PC-3 (cell line): ENCODE measurements at regions not wholly inside any gene's neighbourhood (a gene's known extent, or its start where the extent isn't known, plus 50 kb on each side); places are given as distances from the start of the nearest gene placed in this dataset.

Experiments
- ATAC-seq: fragments of 200-7000 bp; cut with Tn5 transposase; 2 replicates; pipeline ENCODE4 v1.9.1; 2020; ENCODE audit warnings: mild to moderate bottlenecking, moderate library complexity
- BruUV-seq: library from RNA; stranded (reverse); fragments of 400-500 nt; replicated peaks from 2 replicates; lab custom pipeline; 2021; lab: Mats Ljungman, UMichigan
- CTCF ChIA-PET: fragments of 300-600 bp; sonication (Branson Sonifier 250); formaldehyde crosslinking; loops from one replicate; lab custom pipeline; 2022; ENCODE audit warnings: antibody characterized with exemption; lab: Charles Lee
- POLR2A ChIA-PET: fragments of 300-600 bp; sonication (Branson Sonifier 250); formaldehyde crosslinking; loops from one replicate; lab custom pipeline; 2022; ENCODE audit warnings: antibody characterized with exemption; ENCODE audit not compliant: unreplicated experiment; lab: Charles Lee
- DNase-seq: peaks from one replicate; pipeline ENCODE4 v3.0.0-alpha.2; 2015
- H2AFZ ChIP-seq: fragments of 300-600 bp; sonication (generic); 2 replicates; pipeline ENCODE4 v1.6.0; 2016; ENCODE audit warnings: antibody characterized with exemption, low read length
- H3F3A ChIP-seq: fragments of 300-600 bp; sonication (generic); one replicate; pipeline ENCODE4 v1.6.0; 2017; ENCODE audit warnings: antibody characterized with exemption, low read length, control low read depth, mild to moderate bottlenecking; ENCODE audit not compliant: unreplicated experiment
- H3K27ac ChIP-seq: fragments of 300-600 bp; sonication (generic); 2 replicates; pipeline ENCODE4 v1.5.1; 2016; ENCODE audit warnings: mild to moderate bottlenecking, low read length
- H3K27me3 ChIP-seq: fragments of 300-600 bp; sonication (generic); 2 replicates; pipeline ENCODE4 v1.6.1; 2016; ENCODE audit warnings: low read length, mixed read lengths
- H3K36me3 ChIP-seq: fragments of 300-600 bp; sonication (generic); 2 replicates; pipeline ENCODE4 v1.6.1; 2016; ENCODE audit warnings: low read depth, mixed run types, low read length, mixed read lengths
- H3K4me1 ChIP-seq: fragments of 300-600 bp; sonication (generic); 2 replicates; pipeline ENCODE4 v1.5.1; 2016; ENCODE audit warnings: low read length; ENCODE audit not compliant: insufficient read depth
- H3K4me2 ChIP-seq: fragments of 300-600 bp; sonication (generic); 2 replicates; pipeline ENCODE4 v1.6.0; 2016; ENCODE audit warnings: low read length
- H3K4me3 ChIP-seq: fragments of 300-600 bp; sonication (generic); 2 replicates; pipeline ENCODE4 v1.5.1; 2016; ENCODE audit warnings: mild to moderate bottlenecking, low read length, mixed read lengths
- H3K79me2 ChIP-seq: fragments of 300-600 bp; sonication (generic); 2 replicates; pipeline ENCODE4 v1.6.1; 2017; ENCODE audit warnings: low read length, mixed read lengths
- H3K9ac ChIP-seq: fragments of 300-600 bp; sonication (generic); 2 replicates; pipeline ENCODE4 v1.6.0; 2016; ENCODE audit warnings: mild to moderate bottlenecking, low read length
- H3K9me2 ChIP-seq: fragments of 300-600 bp; sonication (generic); replicated peaks from 2 replicates; pipeline ENCODE4 v1.6.1; 2016; ENCODE audit warnings: mixed run types, low read length, mixed read lengths
- H3K9me3 ChIP-seq: fragments of 300-600 bp; sonication (generic); 2 replicates; pipeline ENCODE4 v1.6.1; 2016; ENCODE audit warnings: low read length, mixed read lengths
- H4K20me1 ChIP-seq: fragments of 300-600 bp; sonication (generic); 2 replicates; pipeline ENCODE4 v1.6.1; 2016; ENCODE audit warnings: low read length, mixed read lengths
- EZH2 ChIP-seq: fragments of 300-600 bp; sonication (generic); IDR thresholded peaks from one replicate; pipeline ENCODE4 v1.6.1; 2017; ENCODE audit warnings: antibody characterized with exemption, mild to moderate bottlenecking, low read length; ENCODE audit not compliant: unreplicated experiment
- EZH2phosphoT487 ChIP-seq: fragments of 300-600 bp; sonication (generic); IDR thresholded peaks from 2 replicates; pipeline ENCODE4 v1.6.1; 2018; ENCODE audit warnings: mild to moderate bottlenecking, antibody characterized with exemption, low read length, borderline replicate concordance
- intact Hi-C: fragments of 100-400 bp; cut with micrococcal nuclease; formaldehyde crosslinking; loops from 2 replicates; pipeline ENCODE4 v1.9.0; 2023
- TF ChIP-seq, protein P1 (sequence below): fragments of 300-600 bp; sonication (generic); conservative IDR thresholded peaks from 2 replicates; pipeline ENCODE4 v1.5.1; 2017; ENCODE audit warnings: antibody characterized with exemption, low read depth, mild to moderate bottlenecking, low read length

DNA sequence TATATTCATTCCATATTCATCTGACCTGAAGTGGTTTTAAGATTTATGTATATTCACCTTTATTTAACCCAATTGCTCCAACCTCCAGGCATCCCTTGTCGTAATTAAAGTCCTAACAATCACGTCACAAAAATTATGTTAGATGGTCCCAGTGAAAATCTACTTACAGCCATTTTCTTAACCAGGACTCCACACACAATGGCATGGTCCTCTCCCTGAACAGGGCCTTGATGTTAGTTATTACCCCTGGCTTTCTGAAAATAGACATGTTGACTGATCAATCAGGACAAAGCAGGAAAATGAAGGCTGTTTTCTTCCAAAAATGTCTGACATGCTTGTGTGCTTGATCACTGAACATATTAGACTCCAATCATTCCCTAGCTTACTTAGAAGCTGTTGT is 542.7 kb upstream of the SLITRK5 start:
- Histone ChIP-seq H2AFZ (no peak overlapping the region), H3K9ac (no peak overlapping the region), H3K4me2 (no peak overlapping the region), H3K79me2 (no peaks in the 10 kb centered on the region), H3F3A (no peaks in the 10 kb centered on the region), H3K36me3 (no peaks in the 10 kb centered on the region), H3K9me2 (no peaks in the 10 kb centered on the region), H3K27ac (no peak overlapping the region), H3K27me3 (no peaks in the 10 kb centered on the region), H3K4me3 (no peak overlapping the region), H3K4me1 (peaks cover 14% of the 10 kb centered on the region), H3K9me3 (no peaks in the 10 kb centered on the region), H4K20me1 (no peaks in the 10 kb centered on the region)
- POLR2A ChIA-PET = no interaction called here
- no TSS peak for BruUV-seq
- DNase-seq (no peak), ATAC-seq (no peak)
- CTCF ChIA-PET = no interaction called here
- intact Hi-C loops = no loop called here
- no peak for TF ChIP-seq EZH2
- TF ChIP-seq, protein P1, sequence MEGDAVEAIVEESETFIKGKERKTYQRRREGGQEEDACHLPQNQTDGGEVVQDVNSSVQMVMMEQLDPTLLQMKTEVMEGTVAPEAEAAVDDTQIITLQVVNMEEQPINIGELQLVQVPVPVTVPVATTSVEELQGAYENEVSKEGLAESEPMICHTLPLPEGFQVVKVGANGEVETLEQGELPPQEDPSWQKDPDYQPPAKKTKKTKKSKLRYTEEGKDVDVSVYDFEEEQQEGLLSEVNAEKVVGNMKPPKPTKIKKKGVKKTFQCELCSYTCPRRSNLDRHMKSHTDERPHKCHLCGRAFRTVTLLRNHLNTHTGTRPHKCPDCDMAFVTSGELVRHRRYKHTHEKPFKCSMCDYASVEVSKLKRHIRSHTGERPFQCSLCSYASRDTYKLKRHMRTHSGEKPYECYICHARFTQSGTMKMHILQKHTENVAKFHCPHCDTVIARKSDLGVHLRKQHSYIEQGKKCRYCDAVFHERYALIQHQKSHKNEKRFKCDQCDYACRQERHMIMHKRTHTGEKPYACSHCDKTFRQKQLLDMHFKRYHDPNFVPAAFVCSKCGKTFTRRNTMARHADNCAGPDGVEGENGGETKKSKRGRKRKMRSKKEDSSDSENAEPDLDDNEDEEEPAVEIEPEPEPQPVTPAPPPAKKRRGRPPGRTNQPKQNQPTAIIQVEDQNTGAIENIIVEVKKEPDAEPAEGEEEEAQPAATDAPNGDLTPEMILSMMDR = no peak
- no peak for TF ChIP-seq EZH2phosphoT487

- Histone ChIP-seq H3K9ac (no peak overlapping the region), H3K9me2 (no peaks in the 10 kb centered on the region), H4K20me1 (no peaks in the 10 kb centered on the region), H3K9me3 (no peaks in the 10 kb centered on the region), H2AFZ (no peak overlapping the region), H3K27me3 (no peaks in the 10 kb centered on the region), H3K4me1 (peaks cover 4% of the 10 kb centered on the region), H3F3A (no peaks in the 10 kb centered on the region), H3K4me2 (no peak overlapping the region), H3K36me3 (no peaks in the 10 kb centered on the region), H3K79me2 (no peaks in the 10 kb centered on the region), H3K4me3 (no peak overlapping the region), H3K27ac (no peak overlapping the region)
- CTCF ChIA-PET = no interaction called here
- DNase-seq (peak; percentile 23), ATAC-seq (peak; percentile 46; the same call in 1 of the 2 replicates)
- POLR2A ChIA-PET = no interaction called here
- intact Hi-C loops = no loop called here
- no peak for TF ChIP-seq EZH2phosphoT487
- TF ChIP-seq, protein P1 = no peak
- TF ChIP-seq EZH2 = no peak
- BruUV-seq = no TSS peak
Observed at GRCh38 chr13:87129602-87130300, 541.4 kb upstream of the SLITRK5 start.

DNA sequence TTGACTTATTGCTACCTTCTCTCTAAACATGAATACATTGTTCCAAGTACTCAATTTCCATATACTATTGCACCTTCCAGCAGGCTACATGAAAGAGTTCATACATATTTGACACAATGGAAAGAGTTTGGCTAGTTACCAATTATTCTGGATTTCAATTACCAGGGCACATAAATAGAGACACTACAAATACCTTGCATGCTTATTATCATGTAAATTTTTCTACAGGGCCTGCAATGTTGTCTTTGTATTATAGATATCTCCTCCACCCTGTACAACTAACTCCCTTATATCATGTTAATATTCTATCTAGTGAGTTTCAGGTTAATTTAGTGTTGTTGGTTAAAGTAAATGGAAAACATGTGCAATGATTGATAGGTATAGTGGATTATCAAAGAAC is 540.7 kb upstream of the SLITRK5 start:
- CTCF ChIA-PET = no interaction called here

More for the DNA sequence above, 540.7 kb upstream of the SLITRK5 start:
- Histone ChIP-seq H3K9ac (no peak overlapping the region), H3K4me3 (no peak overlapping the region), H3K36me3 (no peaks in the 10 kb centered on the region), H2AFZ (no peak overlapping the region), H4K20me1 (no peaks in the 10 kb centered on the region), H3K79me2 (no peaks in the 10 kb centered on the region), H3F3A (no peaks in the 10 kb centered on the region), H3K4me1 (no peaks in the 10 kb centered on the region), H3K4me2 (no peak overlapping the region), H3K9me2 (no peaks in the 10 kb centered on the region), H3K27ac (no peak overlapping the region), H3K27me3 (no peaks in the 10 kb centered on the region), H3K9me3 (no peaks in the 10 kb centered on the region)
- TF ChIP-seq EZH2phosphoT487 (no peak), EZH2 (no peak)
- TF ChIP-seq, protein P1 = no peak
- no TSS peak for BruUV-seq
- POLR2A ChIA-PET = no interaction called here
- intact Hi-C loops = no loop called here
- no peak for DNase-seq
- ATAC-seq = no peak
